Hepatocyte (in vitro differentiated cells): ENCODE measurements at regions not wholly inside any gene's neighbourhood (a gene's known extent, or its start where the extent isn't known, plus 50 kb on each side); places are given as distances from the start of the nearest gene placed in this dataset.

Source experiments
- CTCF ChIP-seq: fragments of 200-600 bp; sonication (generic); IDR thresholded peaks from 2 replicates; pipeline ENCODE4 v1.5.1; 2016; ENCODE audit warnings: antibody characterized with exemption, mild to moderate bottlenecking; ENCODE audit not compliant: poor library complexity
- EZH2phosphoT487 ChIP-seq: fragments of 200-600 bp; sonication (generic); IDR thresholded peaks from one replicate; pipeline ENCODE4 v1.6.1; 2018; ENCODE audit warnings: antibody characterized with exemption, mild to moderate bottlenecking, low read depth, moderate library complexity; ENCODE audit not compliant: unreplicated experiment, severe bottlenecking

GRCh38 chr14:30805284-30805683 is 69.1 kb upstream of the COCH start:
- TF ChIP-seq EZH2phosphoT487: no peak
- no peak for TF ChIP-seq CTCF
